ENCODE measurements at regions not wholly inside any gene's neighbourhood (a gene's known extent, or its start where the extent isn't known, plus 50 kb on each side); places are given as distances from the start of the nearest gene placed in this dataset.
"Not testable (repeated sequence)": the region's sequence is repeated elsewhere in the genome, so short reads cannot be mapped to it uniquely, and the experiment has no call there.

DNA sequence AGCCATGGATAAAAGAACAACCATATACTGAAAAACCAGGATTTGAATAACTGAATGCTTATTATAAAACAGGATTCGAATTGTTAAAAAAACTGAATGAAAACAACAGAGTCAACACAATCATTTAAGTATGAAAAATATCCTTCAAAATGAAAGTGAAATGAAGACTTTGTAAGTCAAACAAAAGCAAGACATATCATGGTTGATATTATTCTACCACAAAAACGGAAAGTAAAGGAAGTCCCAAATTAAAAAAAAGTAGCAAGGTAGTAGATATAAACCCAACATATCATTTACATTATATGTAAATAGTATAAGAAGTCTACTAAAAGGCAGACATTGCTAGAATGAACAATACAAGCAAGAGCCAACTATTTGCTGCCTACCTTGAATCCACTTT is 63.1 kb upstream of the POTEC start:
- Mint-ChIP-seq H3K27ac (peak overlapping the region; percentile 10), H3K4me1 (ENCODE audit: low read depth) (peaks cover 16% of the 10 kb centered on the region), H3K4me3 (peak overlapping the region; percentile 16)
- POLR2A ChIA-PET; H3K9me3 Mint-ChIP-seq (ENCODE audit: insufficient read depth); DNase-seq; ATAC-seq; CTCF ChIA-PET; H3K27me3 Mint-ChIP-seq (ENCODE audit: low read depth); H3K36me3 Mint-ChIP-seq (ENCODE audit: low read depth): not testable (repeated sequence)

- ATAC-seq; POLR2A ChIA-PET; H3K9me3 Mint-ChIP-seq (ENCODE audit: insufficient read depth); H3K4me3 Mint-ChIP-seq; DNase-seq; H3K36me3 Mint-ChIP-seq (ENCODE audit: low read depth); H3K27me3 Mint-ChIP-seq (ENCODE audit: low read depth); CTCF ChIA-PET: not testable (repeated sequence)
- Mint-ChIP-seq H3K27ac (peak overlapping the region; percentile 64), H3K4me1 (ENCODE audit: low read depth) (peaks cover 20% of the 10 kb centered on the region)
Observed at GRCh38 chr18:14607360-14607759, 64.0 kb upstream of the POTEC start.

DNA sequence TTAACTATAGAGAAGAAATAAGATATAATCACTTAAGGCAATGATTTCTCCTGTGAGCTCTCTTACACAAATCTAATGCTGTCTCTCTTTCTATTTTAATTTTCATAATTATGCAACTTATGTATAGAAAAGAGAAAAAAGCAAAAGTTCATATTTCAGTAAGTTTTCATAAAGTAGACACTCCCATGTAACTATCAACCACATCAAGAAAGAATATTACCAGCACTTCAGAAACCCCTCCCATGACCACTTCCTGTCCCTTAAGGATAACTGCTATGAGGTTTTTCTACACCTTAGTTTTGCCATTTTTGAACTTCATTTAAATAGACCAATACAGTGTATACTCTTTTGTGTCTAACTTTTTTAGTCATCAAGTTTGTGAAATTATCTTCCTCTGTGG is 69.0 kb upstream of the POTEC start:
- H3K9me3 Mint-ChIP-seq (ENCODE audit: insufficient read depth); POLR2A ChIA-PET; CTCF ChIA-PET; H3K36me3 Mint-ChIP-seq (ENCODE audit: low read depth); DNase-seq; H3K27me3 Mint-ChIP-seq (ENCODE audit: low read depth): not testable (repeated sequence)
- Mint-ChIP-seq H3K27ac (peak overlapping the region; percentile 52), H3K4me1 (ENCODE audit: low read depth) (peaks cover 15% of the 10 kb centered on the region), H3K4me3 (peak overlapping the region; percentile 31)
- peak; percentile 94 for ATAC-seq

- peaks cover 11% of the 10 kb centered on the region for H3K9me3 Mint-ChIP-seq (ENCODE audit: insufficient read depth)
- CTCF ChIA-PET, POLR2A ChIA-PET: not testable (repeated sequence)
Observed at GRCh38 chr18:14614485-14614884, 71.1 kb upstream of the POTEC start.

DNA sequence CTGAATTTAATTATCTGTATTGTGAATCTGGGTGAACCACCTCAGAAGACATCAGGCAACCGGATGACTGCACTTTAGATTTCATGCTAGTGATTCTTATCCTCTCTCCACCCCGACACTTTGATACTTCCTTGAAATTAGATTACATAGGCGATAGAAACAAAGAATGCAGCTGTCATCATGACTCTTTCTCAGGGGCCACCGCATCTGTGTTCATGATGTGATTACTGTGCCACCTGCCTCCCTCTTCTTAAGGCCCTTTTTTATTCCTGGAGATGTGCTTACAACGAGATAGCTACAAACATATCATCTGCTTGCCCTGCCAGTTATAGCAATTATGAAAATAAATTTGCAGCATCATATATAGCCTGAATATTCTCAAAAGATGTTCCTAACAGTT is 83.9 kb upstream of the POTEC start:
- H3K4me3 Mint-ChIP-seq; H3K27ac Mint-ChIP-seq; CTCF ChIA-PET; ATAC-seq; H3K9me3 Mint-ChIP-seq (ENCODE audit: insufficient read depth); H3K4me1 Mint-ChIP-seq (ENCODE audit: low read depth); POLR2A ChIA-PET; H3K27me3 Mint-ChIP-seq (ENCODE audit: low read depth); H3K36me3 Mint-ChIP-seq (ENCODE audit: low read depth); DNase-seq: not testable (repeated sequence)

More at GRCh38 chr18:14614485-14614884, 71.1 kb upstream of the POTEC start:
- not testable (repeated sequence) for H3K4me3 Mint-ChIP-seq; H3K27me3 Mint-ChIP-seq (ENCODE audit: low read depth); DNase-seq; H3K27ac Mint-ChIP-seq; ATAC-seq
- peaks cover 14% of the 10 kb centered on the region for H3K4me1 Mint-ChIP-seq (ENCODE audit: low read depth)
- H3K36me3 Mint-ChIP-seq (ENCODE audit: low read depth) = peaks cover 15% of the 10 kb centered on the region

GRCh38 chr18:14628323-14628978 is 85.1 kb upstream of the POTEC start:
- H3K9me3 Mint-ChIP-seq (ENCODE audit: insufficient read depth); ATAC-seq; H3K27me3 Mint-ChIP-seq (ENCODE audit: low read depth); H3K4me1 Mint-ChIP-seq (ENCODE audit: low read depth); H3K4me3 Mint-ChIP-seq; H3K27ac Mint-ChIP-seq; H3K36me3 Mint-ChIP-seq (ENCODE audit: low read depth); CTCF ChIA-PET; POLR2A ChIA-PET; DNase-seq: not testable (repeated sequence)

DNA sequence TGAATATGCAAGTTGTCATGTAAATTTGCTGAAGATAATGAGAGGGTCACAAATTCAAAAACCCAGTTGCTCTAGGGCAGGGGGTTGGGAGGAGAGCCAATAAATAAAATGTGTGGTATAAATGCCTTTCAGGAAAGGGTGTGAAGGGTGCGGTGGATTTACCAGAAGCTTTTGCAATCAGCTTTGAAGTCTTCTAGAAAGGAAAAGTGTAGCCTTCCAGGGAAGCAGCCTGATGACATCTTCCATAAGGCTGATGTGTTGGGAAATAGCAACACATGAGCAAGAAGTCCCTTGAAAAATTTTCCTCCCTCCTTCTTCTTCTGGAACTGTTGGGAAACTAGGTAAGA is 85.6 kb upstream of the POTEC start:
- DNase-seq; POLR2A ChIA-PET; ATAC-seq; H3K9me3 Mint-ChIP-seq (ENCODE audit: insufficient read depth); H3K4me3 Mint-ChIP-seq; H3K36me3 Mint-ChIP-seq (ENCODE audit: low read depth); CTCF ChIA-PET; H3K27me3 Mint-ChIP-seq (ENCODE audit: low read depth); H3K27ac Mint-ChIP-seq; H3K4me1 Mint-ChIP-seq (ENCODE audit: low read depth): not testable (repeated sequence)

GRCh38 chr18:14632976-14633375 is 89.6 kb upstream of the POTEC start:
- POLR2A ChIA-PET = not testable (repeated sequence)

DNA sequence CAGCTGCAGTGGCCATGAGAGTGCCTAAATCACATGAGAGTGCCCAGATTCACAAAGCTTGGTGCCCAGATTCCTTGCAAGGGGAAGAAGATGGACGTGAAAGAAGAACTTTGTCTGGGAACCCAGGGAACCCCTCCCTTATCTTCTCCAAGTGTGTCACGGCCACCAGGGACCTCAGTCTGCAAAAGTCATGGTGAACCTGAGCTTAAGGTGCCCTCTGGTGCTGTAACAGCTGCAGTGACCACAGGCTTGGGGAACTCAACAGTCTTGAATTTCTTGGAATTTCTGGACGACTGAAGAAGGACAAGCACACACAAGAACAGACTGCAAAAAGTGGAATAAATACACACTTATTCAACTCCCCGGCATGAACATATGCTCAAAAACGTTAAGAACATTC is 94.6 kb upstream of the POTEC start:
- H3K4me1 Mint-ChIP-seq (ENCODE audit: low read depth); CTCF ChIA-PET; H3K27ac Mint-ChIP-seq: not testable (repeated sequence)

More at GRCh38 chr18:14632976-14633375, 89.6 kb upstream of the POTEC start:
- DNase-seq; H3K36me3 Mint-ChIP-seq (ENCODE audit: low read depth); H3K9me3 Mint-ChIP-seq (ENCODE audit: insufficient read depth); H3K27me3 Mint-ChIP-seq (ENCODE audit: low read depth); H3K4me1 Mint-ChIP-seq (ENCODE audit: low read depth); CTCF ChIA-PET; H3K4me3 Mint-ChIP-seq; H3K27ac Mint-ChIP-seq; ATAC-seq: not testable (repeated sequence)

DNA sequence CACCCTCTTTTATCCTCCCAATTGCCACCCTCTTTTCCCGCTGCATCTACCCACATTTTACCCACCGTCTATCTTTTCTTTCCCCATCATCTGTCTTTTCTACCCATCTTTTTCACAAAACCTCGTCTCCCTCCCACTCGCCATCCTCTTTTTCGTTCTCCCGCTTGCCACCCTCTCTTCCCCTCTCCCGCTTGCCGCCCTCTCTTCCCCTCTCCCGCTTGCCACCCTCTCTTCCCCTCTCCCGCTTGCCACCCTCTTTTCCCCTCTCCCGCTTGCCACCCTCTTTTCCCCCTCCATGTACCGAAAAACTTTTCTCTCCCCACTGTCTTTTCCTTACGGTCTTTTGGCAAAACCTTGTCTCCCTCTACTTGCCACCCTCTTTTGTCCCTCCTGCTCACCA is 97.7 kb upstream of the POTEC start:
- POLR2A ChIA-PET; DNase-seq; H3K27me3 Mint-ChIP-seq (ENCODE audit: low read depth); H3K4me1 Mint-ChIP-seq (ENCODE audit: low read depth); ATAC-seq; H3K9me3 Mint-ChIP-seq (ENCODE audit: insufficient read depth); H3K4me3 Mint-ChIP-seq; CTCF ChIA-PET; H3K27ac Mint-ChIP-seq; H3K36me3 Mint-ChIP-seq (ENCODE audit: low read depth): not testable (repeated sequence)

More for the DNA sequence above, 94.6 kb upstream of the POTEC start:
- DNase-seq; H3K36me3 Mint-ChIP-seq (ENCODE audit: low read depth); H3K9me3 Mint-ChIP-seq (ENCODE audit: insufficient read depth); POLR2A ChIA-PET; ATAC-seq; H3K27me3 Mint-ChIP-seq (ENCODE audit: low read depth); H3K4me3 Mint-ChIP-seq: not testable (repeated sequence)

DNA sequence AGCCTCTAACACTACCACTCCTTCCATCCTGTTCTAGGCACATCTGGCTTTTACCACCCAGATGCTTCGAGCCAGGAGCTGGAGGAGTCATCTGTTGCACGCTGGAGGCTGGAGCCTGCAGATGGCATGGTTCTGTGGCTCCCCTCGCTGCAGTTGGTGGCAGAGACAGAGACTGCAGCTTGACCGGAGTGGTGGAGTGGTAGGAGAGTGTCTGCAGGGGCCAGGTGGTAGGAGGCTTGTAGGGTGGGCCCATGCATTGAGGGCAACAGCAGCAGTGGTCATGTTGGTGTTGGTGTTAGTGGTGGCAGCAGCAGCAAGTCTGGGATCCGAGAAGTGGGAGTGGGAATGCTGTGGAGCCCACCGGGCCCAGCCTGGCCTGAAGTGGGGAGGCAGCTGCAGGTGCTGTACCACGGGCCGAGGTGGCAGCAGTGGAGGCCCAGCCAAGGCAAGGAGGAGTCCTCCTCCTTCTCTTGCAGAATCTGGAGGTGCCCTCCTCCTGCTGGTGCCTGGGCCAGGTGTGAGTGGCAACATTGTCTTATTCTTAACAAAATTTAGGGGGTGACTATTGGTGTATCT is 100.4 kb upstream of the POTEC start:
- H3K4me3 Mint-ChIP-seq; ATAC-seq; H3K27ac Mint-ChIP-seq; H3K27me3 Mint-ChIP-seq (ENCODE audit: low read depth); H3K9me3 Mint-ChIP-seq (ENCODE audit: insufficient read depth); POLR2A ChIA-PET; H3K4me1 Mint-ChIP-seq (ENCODE audit: low read depth); CTCF ChIA-PET; H3K36me3 Mint-ChIP-seq (ENCODE audit: low read depth); DNase-seq: not testable (repeated sequence)

GRCh38 chr18:14693051-14693450 is 54.9 kb upstream of the ANKRD30B start:
- ATAC-seq; H3K27me3 Mint-ChIP-seq (ENCODE audit: low read depth); H3K36me3 Mint-ChIP-seq (ENCODE audit: low read depth); DNase-seq; POLR2A ChIA-PET; H3K4me1 Mint-ChIP-seq (ENCODE audit: low read depth); H3K4me3 Mint-ChIP-seq; H3K9me3 Mint-ChIP-seq (ENCODE audit: insufficient read depth); H3K27ac Mint-ChIP-seq; CTCF ChIA-PET: not testable (repeated sequence)

DNA sequence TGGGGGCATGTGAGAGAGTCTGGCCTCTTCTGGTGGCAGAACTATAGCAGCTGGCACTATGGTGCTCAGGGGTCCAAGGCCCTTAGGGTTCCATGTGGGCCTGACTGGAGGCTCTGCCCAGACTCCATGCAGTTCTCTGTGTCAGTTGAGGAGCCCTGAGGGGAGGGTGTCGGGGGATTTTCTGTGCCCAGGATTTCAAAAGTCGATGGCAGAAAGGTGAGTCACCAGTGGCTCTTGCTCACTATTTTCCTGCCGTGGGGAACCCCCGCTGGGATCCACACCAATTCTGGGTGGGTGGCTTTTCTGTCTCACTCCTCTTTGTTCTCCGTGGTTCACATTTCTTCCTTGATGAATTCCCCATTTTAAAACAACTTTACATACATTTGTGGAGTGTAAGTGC is 54.1 kb upstream of the ANKRD30B start:
- H3K4me3 Mint-ChIP-seq; DNase-seq; H3K27me3 Mint-ChIP-seq (ENCODE audit: low read depth); H3K36me3 Mint-ChIP-seq (ENCODE audit: low read depth); H3K27ac Mint-ChIP-seq; H3K9me3 Mint-ChIP-seq (ENCODE audit: insufficient read depth); H3K4me1 Mint-ChIP-seq (ENCODE audit: low read depth); CTCF ChIA-PET; ATAC-seq; POLR2A ChIA-PET: not testable (repeated sequence)
